GM21423 (cell line): ENCODE measurements at regions not wholly inside any gene's neighbourhood (a gene's known extent, or its start where the extent isn't known, plus 50 kb on each side); places are given as distances from the start of the nearest gene placed in this dataset.
"Not testable (repeated sequence)": the region's sequence is repeated elsewhere in the genome, so short reads cannot be mapped to it uniquely, and the experiment has no call there.

Experiments
- ATAC-seq: cut with Tn5 transposase; IDR thresholded peaks from one replicate; pipeline ENCODE4 v1.9.1; 2021; ENCODE audit warnings: mild to moderate bottlenecking, moderate library complexity; ENCODE audit not compliant: unreplicated experiment

DNA sequence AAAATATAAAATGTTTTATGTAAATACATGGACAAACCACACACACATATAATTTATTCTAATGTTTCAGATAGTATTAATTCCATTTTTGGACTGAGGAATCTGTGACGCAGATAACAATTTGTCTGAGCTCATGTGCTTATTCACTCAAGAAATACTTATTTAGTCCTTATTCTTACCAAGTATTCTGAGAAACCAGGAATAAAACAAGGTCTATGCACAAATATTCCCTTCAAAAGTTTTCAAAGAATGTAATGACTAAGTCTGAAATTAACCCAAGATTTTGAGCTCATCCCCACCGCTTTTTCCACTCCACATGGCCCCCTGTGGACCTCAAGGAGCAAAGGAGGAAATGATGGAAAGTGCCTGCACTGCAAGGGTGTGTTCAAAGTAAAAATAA is 1022.3 kb downstream of the EFNA5 start:
- ATAC-seq, result no peak

DNA sequence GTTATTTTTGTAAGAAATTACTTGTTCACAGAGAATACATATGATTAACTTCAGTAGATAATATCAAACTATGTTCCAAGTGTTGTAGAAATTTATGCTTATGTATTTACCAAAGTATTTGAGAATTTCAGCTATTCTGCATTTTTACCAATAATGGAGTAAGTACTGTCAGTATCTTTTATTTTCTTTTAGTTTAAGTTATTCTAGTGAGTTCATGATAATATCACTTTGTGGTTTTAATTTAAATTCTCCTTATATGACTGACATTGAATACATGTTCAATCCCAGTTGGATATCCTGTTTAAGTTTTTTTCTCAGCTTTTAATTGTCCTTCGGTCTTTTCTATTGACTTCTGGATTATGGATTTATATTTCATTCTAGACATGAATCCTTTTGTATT is 1024.6 kb downstream of the EFNA5 start:
- no peak for ATAC-seq

DNA sequence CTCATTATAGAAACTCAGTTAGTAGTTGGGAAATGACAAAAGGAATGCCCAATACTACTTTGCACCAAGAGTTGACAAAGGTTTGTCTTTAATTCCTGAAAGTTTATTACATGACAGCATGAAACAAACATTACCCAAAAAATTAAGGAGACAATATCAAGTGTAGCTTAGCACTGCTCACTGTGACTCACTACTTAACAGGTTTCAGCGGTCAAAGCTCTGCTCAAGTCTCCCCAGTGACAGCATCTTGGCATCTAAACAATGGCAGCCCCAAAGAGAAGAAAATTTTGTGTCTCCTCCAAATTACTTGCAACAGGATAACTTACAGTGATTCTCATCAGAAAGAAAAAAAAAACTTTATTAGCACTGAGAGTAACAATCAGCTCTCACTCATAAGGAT is 1030.2 kb downstream of the EFNA5 start:
- no peak for ATAC-seq

DNA sequence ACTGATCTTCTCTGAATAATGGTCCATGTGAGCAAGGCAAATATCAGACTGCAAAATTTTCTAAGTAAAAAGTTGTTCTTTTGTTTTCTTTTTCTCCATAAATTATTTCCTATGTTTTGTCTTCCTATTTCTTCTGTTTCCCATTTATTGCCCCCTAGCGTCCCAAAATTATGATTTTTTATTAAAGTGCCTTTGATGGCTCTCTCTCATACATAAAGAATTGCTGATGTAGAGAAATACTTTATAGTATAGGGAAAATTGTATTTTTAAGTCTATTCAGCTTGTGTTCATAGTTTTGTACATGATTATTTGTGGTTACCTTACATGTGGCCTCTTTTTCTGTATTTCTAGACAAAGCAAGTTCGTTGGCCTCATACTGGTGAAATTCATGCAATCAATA is 1031.2 kb downstream of the EFNA5 start:
- no peak for ATAC-seq

DNA sequence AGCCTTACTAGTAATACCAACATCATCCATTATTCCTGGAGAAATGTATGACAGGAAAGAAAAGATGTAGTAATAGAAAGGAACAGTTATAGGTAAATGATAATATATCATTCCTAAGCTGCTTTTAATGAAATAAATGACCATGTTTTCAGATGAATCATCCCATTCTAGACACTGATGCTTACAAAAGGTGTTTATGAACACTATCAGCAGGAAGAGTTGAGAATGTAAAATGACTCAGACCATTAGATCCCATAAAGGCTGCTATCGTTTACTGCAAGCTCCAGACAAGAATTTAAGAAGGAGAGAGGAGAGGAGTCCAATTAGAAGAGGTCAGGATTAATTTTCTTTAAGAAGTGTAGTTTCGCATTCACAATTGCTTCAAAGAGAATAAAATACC is 1033.5 kb downstream of the EFNA5 start:
- no peak for ATAC-seq

- ATAC-seq, result no peak
These were observed 1036.4 kb downstream of the EFNA5 start for GRCh38 chr5:106634375-106634774.

GRCh38 chr5:106633825-106634224 is 1036.9 kb downstream of the EFNA5 start:
- no peak for ATAC-seq

DNA sequence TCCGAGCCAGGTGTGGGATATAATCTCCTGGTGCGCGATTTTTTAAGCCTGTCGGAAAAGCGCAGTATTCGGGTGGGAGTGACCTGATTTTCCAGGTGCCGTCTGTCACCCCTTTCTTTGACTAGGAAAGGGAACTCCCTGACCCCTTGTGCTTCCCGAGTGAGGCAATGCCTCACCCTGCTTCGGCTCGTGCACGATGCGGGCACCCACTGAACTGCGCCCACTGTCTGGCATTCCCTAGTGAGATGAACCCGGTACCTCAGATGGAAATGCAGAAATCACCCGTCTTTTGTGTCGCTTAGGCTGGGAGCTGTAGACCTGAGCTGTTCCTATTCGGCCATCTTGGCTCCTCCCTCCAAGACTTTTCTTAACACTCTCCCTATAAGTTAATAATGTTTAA is 1042.3 kb downstream of the EFNA5 start:
- ATAC-seq, result not testable (repeated sequence)

GRCh38 chr5:106610041-106610440 is 1060.7 kb downstream of the EFNA5 start:
- no peak for ATAC-seq

- no peak for ATAC-seq
These were observed 1069.1 kb downstream of the EFNA5 start for GRCh38 chr5:106601620-106602019.

DNA sequence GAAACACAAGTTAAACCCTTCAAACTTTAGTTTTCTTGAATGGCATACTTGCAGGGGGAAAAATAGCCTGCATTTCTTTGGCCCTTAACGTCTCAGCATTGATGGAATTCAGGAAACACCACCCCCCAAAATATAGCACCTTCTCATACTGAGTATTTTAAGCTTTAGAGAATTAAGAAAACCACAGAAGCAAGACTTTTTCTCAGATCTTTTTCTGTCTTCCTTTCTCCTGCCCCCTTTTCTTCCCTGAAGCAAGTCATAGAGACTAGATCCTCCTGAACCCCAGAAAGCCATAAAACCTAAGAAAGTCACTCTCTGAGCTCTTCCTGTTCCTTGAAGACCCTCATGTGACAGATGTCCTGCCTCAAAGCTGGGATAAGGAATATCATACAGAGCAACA is 1069.9 kb downstream of the EFNA5 start:
- no peak for ATAC-seq

GRCh38 chr5:106595864-106596263 is 1074.9 kb downstream of the EFNA5 start:
- ATAC-seq, result no peak

- ATAC-seq, result no peak
These were observed 1086.5 kb downstream of the EFNA5 start for GRCh38 chr5:106584268-106584667.

DNA sequence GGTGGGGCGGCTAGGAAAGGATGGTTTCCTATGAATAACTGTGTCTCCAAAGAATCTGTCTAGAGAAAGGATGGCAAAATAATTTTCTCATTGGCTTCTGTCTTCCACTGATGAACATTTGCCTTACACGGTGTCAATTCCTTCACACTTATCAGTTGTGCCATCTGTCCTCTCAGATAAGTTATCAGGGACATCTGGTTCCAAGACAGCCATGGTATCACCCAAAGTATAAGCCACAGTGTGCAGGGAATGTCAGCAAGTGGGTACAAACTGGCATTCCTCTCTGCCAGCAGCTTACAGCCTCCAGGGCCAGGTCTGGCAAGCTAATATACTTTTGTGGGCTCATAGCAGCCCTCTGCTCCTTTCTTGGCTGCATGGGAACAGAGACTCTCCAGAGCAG is 1092.0 kb downstream of the EFNA5 start:
- no peak for ATAC-seq

- ATAC-seq, result no peak
These were observed 1095.9 kb downstream of the EFNA5 start for GRCh38 chr5:106574820-106575219.

DNA sequence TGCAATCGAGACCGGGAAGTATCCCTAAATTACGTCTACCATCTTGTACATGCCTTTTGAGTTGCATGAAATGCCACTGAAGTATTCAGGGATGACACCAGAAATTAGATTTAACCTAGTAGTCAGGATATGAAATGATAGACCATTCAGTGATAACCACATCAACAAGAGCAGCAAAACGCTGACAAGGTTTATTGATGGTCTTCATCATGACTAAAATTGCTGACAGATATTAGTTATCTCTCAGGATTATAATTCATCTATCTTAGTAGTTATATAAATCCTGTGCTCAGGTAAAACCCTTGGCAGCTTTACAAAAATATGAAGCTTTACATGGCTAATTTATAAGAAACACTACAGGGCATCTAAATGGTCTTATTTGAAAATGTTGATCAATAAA is 1104.7 kb downstream of the EFNA5 start:
- no peak for ATAC-seq

- no peak for ATAC-seq
These were observed 1125.4 kb downstream of the EFNA5 start for GRCh38 chr5:106545325-106545724.

- ATAC-seq, result no peak
These were observed 1127.4 kb downstream of the EFNA5 start for GRCh38 chr5:106543330-106543729.

DNA sequence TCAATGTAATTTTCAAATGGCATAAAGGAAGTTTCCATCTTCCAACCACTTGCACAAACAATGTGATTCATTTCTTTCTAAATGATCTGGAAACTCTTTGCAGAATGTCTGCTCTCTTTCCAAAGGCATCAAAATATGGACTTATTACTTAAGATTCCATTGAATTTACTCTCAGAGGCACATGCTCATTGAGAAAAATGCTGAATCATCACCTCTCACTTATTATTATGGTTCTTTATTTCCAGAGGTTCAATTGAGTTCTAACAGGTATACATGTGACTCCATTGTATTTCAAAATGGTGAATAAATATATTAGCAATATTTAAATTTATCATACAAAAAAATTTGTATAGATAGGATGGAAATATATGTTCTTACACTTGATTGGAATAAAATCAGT is 1140.6 kb downstream of the EFNA5 start:
- no peak for ATAC-seq

GRCh38 chr5:106525438-106525837 is 1145.3 kb downstream of the EFNA5 start:
- ATAC-seq, result no peak

DNA sequence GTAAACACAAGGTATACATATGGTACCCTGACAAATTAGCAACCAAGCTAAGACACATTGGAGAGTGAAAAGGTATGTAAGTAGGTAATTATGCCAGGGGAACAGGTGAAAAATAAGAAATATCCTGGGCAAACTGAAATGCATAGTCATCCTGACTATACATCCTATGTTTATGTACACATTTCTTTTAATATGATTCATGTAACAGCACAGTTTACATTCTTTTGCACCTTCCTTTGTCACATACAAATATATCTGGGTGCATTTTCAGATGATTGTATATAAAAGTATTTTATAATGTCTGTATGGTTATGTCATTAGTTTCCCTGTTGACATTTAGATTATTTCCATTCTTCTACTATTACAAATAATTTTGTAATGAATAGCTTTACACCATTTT is 1146.9 kb downstream of the EFNA5 start:
- ATAC-seq, result no peak

DNA sequence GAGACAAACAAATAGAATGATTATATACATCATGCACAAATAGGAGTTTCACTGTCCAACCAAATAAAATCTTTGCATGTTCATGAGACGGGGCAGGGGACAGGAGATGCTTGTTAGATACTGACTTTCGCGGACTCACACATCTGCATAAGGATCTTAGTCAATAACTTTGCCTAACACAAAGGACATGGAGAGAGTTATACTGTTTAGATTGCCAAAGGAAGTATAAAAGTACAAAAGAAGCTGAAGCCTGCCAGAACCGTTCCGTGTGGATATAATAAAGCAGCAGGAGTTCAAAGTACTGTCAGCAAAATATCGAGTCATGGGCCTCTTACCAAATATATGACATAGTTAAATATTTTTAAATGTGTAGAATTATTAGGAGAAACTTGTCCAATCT is 1148.4 kb downstream of the EFNA5 start:
- no peak for ATAC-seq

GRCh38 chr5:106521701-106522100 is 1149.0 kb downstream of the EFNA5 start:
- no peak for ATAC-seq

DNA sequence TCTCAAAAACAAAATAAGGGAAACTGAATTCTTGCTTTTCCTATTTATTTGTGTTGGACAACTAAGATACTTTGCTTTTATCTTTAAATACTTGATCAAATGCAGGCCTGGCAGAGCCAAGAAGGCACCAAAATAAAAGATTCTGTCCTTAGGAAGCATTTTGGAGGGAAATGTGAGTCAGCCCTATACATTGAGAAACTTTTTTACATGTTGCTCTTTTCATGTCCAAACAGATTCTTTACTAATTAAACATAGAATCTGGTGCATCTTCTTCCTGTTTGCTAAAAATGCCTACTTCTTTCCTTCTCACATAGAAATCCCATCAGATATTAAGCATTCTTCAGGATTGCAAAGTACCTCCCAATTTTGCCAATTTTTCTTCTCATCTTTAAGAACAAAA is 1160.4 kb downstream of the EFNA5 start:
- ATAC-seq, result no peak
